ENCODE measurements at regions not wholly inside any gene's neighbourhood (a gene's known extent, or its start where the extent isn't known, plus 50 kb on each side); places are given as distances from the start of the nearest gene placed in this dataset.

GRCh38 chr1:189868021-189868420 is 609.6 kb downstream of the BRINP3 start:
- no peak for TF ChIP-seq CTCF (IDR thresholded peaks at IDR 0.05)
- no peak for TF ChIP-seq POLR2A (IDR thresholded peaks at IDR 0.05)

Data from esophagus squamous epithelium (tissue), 4 donors.